Kidney tubule cell (primary cell): ENCODE measurements at regions not wholly inside any gene's neighbourhood (a gene's known extent, or its start where the extent isn't known, plus 50 kb on each side); places are given as distances from the start of the nearest gene placed in this dataset.

Experiments
- DNase-seq: peaks from one replicate; pipeline ENCODE4 v3.0.0-alpha.2; 2018; ENCODE audit warnings: low spot score

DNA sequence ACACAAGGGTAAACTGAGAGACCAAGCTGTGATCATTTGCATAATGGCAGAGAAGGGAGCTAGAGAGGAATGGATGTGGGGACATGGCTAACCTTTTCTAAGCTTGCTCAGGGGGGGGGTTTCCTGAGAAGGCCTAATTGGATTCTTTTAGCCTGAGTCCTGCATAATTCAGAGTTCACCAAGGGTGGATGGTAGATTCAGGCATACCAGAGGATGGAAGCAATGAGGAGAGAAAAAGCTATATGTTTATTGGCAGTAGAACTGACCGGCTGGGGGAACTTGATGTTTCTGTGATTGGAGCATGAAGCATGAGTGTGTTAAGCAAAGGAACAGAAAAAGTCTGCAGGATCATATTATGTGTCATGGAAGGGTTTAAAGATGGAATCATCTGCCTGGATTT, 65.9 kb upstream of the KLF12 start:
- DNase-seq, result peak; percentile 72

DNA sequence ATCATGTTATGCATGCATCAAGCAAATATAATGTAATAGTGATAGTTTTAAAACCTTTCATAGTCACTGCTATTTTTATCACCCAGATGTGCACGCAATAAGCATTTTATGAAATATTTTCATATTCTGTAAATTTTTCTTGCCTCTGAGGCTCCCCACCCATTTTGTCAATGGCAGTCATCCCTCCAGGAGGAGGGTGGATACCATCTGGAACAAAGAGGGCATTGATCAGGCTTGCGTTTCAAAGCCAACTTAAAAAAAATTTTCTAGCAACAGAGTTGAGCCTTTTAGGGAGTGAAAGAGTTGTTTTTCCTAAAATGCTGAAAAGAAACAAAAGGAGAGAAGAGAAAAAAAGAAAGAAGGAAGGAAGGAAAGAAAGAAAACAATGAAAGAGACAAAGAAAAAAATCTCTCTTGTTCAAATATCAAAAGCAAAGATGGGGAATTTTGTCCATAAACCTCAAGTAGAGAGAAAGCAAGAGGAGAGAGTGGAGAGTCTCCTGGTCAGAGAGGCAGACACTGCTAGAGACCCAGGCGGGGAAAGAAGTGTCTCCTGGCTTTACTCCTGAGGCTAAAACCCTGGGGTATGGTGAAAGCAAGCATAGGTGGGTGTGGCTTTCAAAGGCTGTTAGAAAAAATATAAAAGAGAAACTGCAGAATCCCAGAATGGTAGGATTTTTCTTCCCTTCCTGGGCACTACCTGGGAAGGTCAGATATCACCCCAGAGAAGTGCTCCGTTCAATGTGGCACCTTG, 63.6 kb upstream of the KLF12 start:
- no peak for DNase-seq

DNA sequence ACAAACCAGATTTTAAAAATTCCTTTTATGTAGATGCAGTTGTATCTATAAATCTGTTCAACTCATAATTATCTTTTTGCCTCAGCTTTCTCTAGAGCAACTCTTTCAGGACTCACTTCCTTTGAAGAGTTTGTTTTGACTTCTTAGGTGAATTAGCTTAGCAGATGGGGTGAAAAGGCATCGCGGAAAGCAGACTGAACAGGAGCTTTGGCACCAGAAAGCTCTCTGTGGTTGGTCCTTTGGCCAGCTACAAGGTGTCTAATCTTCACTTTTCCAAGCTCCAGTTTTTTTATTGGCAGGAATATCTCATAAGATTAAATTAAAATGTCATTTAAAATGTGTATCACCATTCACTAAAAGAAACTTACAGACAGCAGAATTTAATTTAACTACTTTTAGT, 60.6 kb upstream of the KLF12 start:
- no peak for DNase-seq

DNA sequence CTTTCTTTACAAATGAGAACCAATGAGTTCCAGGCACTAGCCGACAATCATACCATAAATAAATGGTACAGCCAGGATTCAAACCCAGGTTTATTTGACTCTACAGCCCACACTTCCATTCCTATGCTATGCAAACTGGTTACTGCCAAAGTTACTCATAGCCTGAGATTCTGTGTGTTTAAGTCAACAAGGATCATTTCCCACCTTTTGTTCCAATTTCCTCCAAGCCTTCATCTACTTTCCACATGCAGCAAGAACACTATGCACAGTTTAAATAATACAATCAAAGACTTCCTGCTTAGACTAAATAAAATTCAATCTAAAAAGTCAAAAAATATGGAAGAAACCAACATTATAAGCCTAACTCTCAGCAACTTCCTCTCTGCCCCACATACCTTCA, 59.2 kb upstream of the KLF12 start:
- DNase-seq, result no peak

DNA sequence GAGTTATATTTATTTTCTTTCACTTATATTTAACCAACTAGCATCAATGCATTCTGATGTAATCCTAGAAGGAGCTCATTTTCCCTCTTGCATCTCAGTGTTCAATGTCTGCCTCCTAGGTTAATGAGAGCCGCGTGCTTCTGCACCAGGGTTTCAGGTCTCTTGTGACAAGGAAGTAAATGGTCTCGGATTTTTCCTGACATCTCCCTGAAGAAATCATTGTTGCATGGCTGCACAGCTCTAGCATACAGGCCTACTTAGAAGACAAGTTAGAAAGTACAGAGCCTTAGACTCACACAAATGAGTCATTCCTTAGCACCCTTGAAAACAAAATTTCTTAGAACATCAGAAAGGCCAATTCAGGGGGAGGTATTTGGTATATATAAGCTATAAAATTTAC, 57.2 kb upstream of the KLF12 start:
- DNase-seq, result peak; percentile 85

DNA sequence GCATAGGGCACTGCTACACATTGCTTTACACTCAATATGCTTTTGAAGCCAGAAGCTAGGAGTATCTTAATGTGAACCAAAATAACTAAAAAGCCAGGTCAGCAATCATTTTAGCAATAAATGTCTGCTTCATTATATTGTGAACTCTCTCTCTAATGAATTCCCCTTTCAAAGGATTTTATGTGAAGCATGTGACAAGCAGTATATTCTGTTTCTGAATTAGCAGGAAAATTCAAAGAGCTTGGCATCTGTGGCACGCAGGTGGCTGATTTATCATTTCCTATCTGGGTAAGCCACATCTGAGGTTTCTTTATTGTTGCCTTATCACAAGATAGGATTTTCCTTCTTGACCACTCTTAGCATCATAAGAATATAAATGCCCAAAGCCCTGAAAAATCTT, 56.8 kb upstream of the KLF12 start:
- DNase-seq, result no peak

DNA sequence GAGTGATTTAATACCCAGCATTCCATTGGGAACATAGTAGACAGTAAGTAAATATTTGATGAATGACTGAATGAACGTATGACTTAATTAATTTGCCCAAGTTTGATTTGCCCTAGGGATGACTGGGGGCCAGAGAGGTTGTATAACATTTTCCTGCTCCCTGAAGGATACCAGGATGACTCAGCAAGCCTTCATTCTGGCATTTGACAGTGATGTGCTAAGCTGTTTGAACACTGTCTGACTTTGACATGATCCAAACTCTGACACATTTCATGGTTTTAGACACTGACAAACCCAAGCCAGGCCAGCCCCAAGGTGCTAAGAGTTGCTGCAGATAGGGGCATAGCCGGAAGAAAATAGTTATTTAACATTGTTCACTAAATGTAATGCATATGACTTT, 53.4 kb upstream of the KLF12 start:
- peak; percentile 86 for DNase-seq

DNA sequence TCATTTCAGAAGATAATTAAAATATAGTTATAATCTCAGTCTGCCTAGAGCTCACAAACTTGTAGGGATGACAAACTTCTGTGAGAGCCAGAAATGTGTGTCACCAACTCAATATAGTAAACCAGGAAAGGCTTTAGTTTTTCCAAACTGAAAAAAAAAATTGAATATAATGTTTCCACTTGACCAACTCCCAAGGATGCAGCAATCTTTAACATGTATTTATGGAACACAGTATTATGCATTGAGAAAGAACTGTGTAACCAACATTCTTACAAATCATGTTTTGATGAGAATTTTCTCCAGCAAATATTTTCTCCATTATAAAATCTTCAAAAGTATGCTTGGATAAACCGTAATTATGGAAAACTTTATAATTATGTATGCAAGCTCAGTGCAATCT, 50.1 kb upstream of the KLF12 start:
- no peak for DNase-seq
